Activated CD8-positive, alpha-beta memory T cell treated with anti-CD3 and anti-CD28 coated beads, Interleukin-2, amount 10 ng/mL, durations not matched to agents 7 days and 5 days (primary cell): ENCODE measurements at regions not wholly inside any gene's neighbourhood (a gene's known extent, or its start where the extent isn't known, plus 50 kb on each side); places are given as distances from the start of the nearest gene placed in this dataset.

Experiments
- ATAC-seq: fragments of 150-1000 bp; cut with Tn5 transposase; one replicate; pipeline ENCODE4 v1.10.0; 2021; ENCODE audit warnings: moderate library complexity
- CTCF ChIA-PET: fragments of 350-600 bp; sonication (Branson Sonifier 250); formaldehyde crosslinking; loops from one replicate; lab custom pipeline; 2021; ENCODE audit warnings: antibody characterized with exemption; lab: Charles Lee
- DNase-seq: peaks from one replicate; pipeline ENCODE4 v3.0.0-alpha.2; 2020
- H3K27ac Mint-ChIP-seq: one replicate; pipeline ENCODE4 v1.8.0; 2021; ENCODE audit warnings: mild to moderate bottlenecking, mixed read lengths
- H3K27me3 Mint-ChIP-seq: one replicate; pipeline ENCODE4 v1.8.0; 2021; ENCODE audit warnings: mixed read lengths
- H3K36me3 Mint-ChIP-seq: one replicate; pipeline ENCODE4 v1.8.0; 2021; ENCODE audit warnings: mild to moderate bottlenecking, mixed read lengths
- H3K4me1 Mint-ChIP-seq: one replicate; pipeline ENCODE4 v1.8.0; 2021; ENCODE audit warnings: mixed read lengths
- H3K4me3 Mint-ChIP-seq: one replicate; pipeline ENCODE4 v1.8.0; 2021; ENCODE audit warnings: mild to moderate bottlenecking, moderate library complexity, mixed read lengths
- H3K9me3 Mint-ChIP-seq: one replicate; pipeline ENCODE4 v1.8.0; 2022; ENCODE audit warnings: low read depth, mixed read lengths

- H3K27ac Mint-ChIP-seq, result no peak overlapping the region
- H3K9me3 Mint-ChIP-seq, result no peaks in the 10 kb centered on the region
- ATAC-seq (no peak), DNase-seq (no peak)
- H3K4me1 Mint-ChIP-seq, result no peaks in the 10 kb centered on the region
- CTCF ChIA-PET, result no interaction called here
- H3K4me3 Mint-ChIP-seq, result no peak overlapping the region
- H3K27me3 Mint-ChIP-seq, result no peaks in the 10 kb centered on the region
- H3K36me3 Mint-ChIP-seq, result no peaks in the 10 kb centered on the region
Observed at GRCh38 chr2:65870826-65871225, 438.4 kb upstream of the SPRED2 start.

- no peak for ATAC-seq
Observed at GRCh38 chr2:65869296-65869695, 436.9 kb upstream of the SPRED2 start.

GRCh38 chr2:65868177-65868576, 435.8 kb upstream of the SPRED2 start:
- no peak for ATAC-seq
- CTCF ChIA-PET, result no interaction called here
- Mint-ChIP-seq H3K9me3 (no peaks in the 10 kb centered on the region), H3K4me1 (no peaks in the 10 kb centered on the region), H3K27me3 (no peaks in the 10 kb centered on the region), H3K36me3 (no peaks in the 10 kb centered on the region), H3K27ac (no peak overlapping the region), H3K4me3 (no peak overlapping the region)
- DNase-seq, result no peak

More at GRCh38 chr2:65869296-65869695, 436.9 kb upstream of the SPRED2 start:
- CTCF ChIA-PET, result no interaction called here
- Mint-ChIP-seq H3K27me3 (no peaks in the 10 kb centered on the region), H3K27ac (no peak overlapping the region), H3K4me1 (no peaks in the 10 kb centered on the region), H3K36me3 (no peaks in the 10 kb centered on the region), H3K4me3 (no peak overlapping the region), H3K9me3 (no peaks in the 10 kb centered on the region)
- no peak for DNase-seq

GRCh38 chr2:65867446-65867845, 435.0 kb upstream of the SPRED2 start:
- no peak for DNase-seq
- CTCF ChIA-PET, result no interaction called here
- Mint-ChIP-seq H3K4me1 (no peaks in the 10 kb centered on the region), H3K4me3 (no peak overlapping the region), H3K9me3 (no peaks in the 10 kb centered on the region), H3K36me3 (no peaks in the 10 kb centered on the region), H3K27ac (no peak overlapping the region), H3K27me3 (no peaks in the 10 kb centered on the region)
- no peak for ATAC-seq

GRCh38 chr2:65866148-65866547, 433.7 kb upstream of the SPRED2 start:
- H3K36me3 Mint-ChIP-seq, result no peaks in the 10 kb centered on the region
- CTCF ChIA-PET, result no interaction called here
- no peaks in the 10 kb centered on the region for H3K9me3 Mint-ChIP-seq
- no peak for DNase-seq
- H3K4me3 Mint-ChIP-seq, result no peak overlapping the region
- H3K27ac Mint-ChIP-seq, result no peak overlapping the region
- no peak for ATAC-seq
- no peaks in the 10 kb centered on the region for H3K4me1 Mint-ChIP-seq
- no peaks in the 10 kb centered on the region for H3K27me3 Mint-ChIP-seq

GRCh38 chr2:65864619-65865018, 432.2 kb upstream of the SPRED2 start:
- ATAC-seq (no peak), DNase-seq (no peak)
- no peaks in the 10 kb centered on the region for H3K4me1 Mint-ChIP-seq
- CTCF ChIA-PET, result no interaction called here
- no peaks in the 10 kb centered on the region for H3K27me3 Mint-ChIP-seq
- no peak overlapping the region for H3K27ac Mint-ChIP-seq
- no peak overlapping the region for H3K4me3 Mint-ChIP-seq
- H3K9me3 Mint-ChIP-seq, result no peaks in the 10 kb centered on the region
- H3K36me3 Mint-ChIP-seq, result no peaks in the 10 kb centered on the region

- CTCF ChIA-PET, result no interaction called here
- H3K27me3 Mint-ChIP-seq, result no peaks in the 10 kb centered on the region
- H3K4me3 Mint-ChIP-seq, result no peak overlapping the region
- H3K36me3 Mint-ChIP-seq, result no peaks in the 10 kb centered on the region
- DNase-seq (no peak), ATAC-seq (no peak)
- no peaks in the 10 kb centered on the region for H3K9me3 Mint-ChIP-seq
- no peaks in the 10 kb centered on the region for H3K4me1 Mint-ChIP-seq
- no peak overlapping the region for H3K27ac Mint-ChIP-seq
Observed at GRCh38 chr2:65863713-65864112, 431.3 kb upstream of the SPRED2 start.

- no peaks in the 10 kb centered on the region for H3K36me3 Mint-ChIP-seq
- ATAC-seq (no peak), DNase-seq (no peak)
- H3K4me1 Mint-ChIP-seq, result no peaks in the 10 kb centered on the region
- CTCF ChIA-PET, result no interaction called here
- no peak overlapping the region for H3K4me3 Mint-ChIP-seq
- no peaks in the 10 kb centered on the region for H3K27me3 Mint-ChIP-seq
- no peak overlapping the region for H3K27ac Mint-ChIP-seq
- no peaks in the 10 kb centered on the region for H3K9me3 Mint-ChIP-seq
Observed at GRCh38 chr2:65856928-65857327, 424.5 kb upstream of the SPRED2 start.

GRCh38 chr2:65856423-65856822, 424.0 kb upstream of the SPRED2 start:
- DNase-seq (no peak), ATAC-seq (no peak)
- Mint-ChIP-seq H3K9me3 (no peaks in the 10 kb centered on the region), H3K4me1 (no peaks in the 10 kb centered on the region), H3K27me3 (no peaks in the 10 kb centered on the region), H3K36me3 (no peaks in the 10 kb centered on the region), H3K4me3 (no peak overlapping the region), H3K27ac (no peak overlapping the region)
- CTCF ChIA-PET, result no interaction called here

GRCh38 chr2:65850695-65851094, 418.3 kb upstream of the SPRED2 start:
- no peaks in the 10 kb centered on the region for H3K27me3 Mint-ChIP-seq
- no peak overlapping the region for H3K27ac Mint-ChIP-seq
- no peaks in the 10 kb centered on the region for H3K4me1 Mint-ChIP-seq
- CTCF ChIA-PET, result no interaction called here
- no peaks in the 10 kb centered on the region for H3K36me3 Mint-ChIP-seq
- ATAC-seq (no peak), DNase-seq (no peak)
- no peak overlapping the region for H3K4me3 Mint-ChIP-seq
- no peaks in the 10 kb centered on the region for H3K9me3 Mint-ChIP-seq

GRCh38 chr2:65846989-65847678, 414.7 kb upstream of the SPRED2 start:
- no peak overlapping the region for H3K4me3 Mint-ChIP-seq
- no peaks in the 10 kb centered on the region for H3K36me3 Mint-ChIP-seq
- no peaks in the 10 kb centered on the region for H3K27me3 Mint-ChIP-seq
- DNase-seq (no peak), ATAC-seq (no peak)
- no peak overlapping the region for H3K27ac Mint-ChIP-seq
- peaks cover 2% of the 10 kb centered on the region for H3K9me3 Mint-ChIP-seq
- H3K4me1 Mint-ChIP-seq, result no peaks in the 10 kb centered on the region
- CTCF ChIA-PET, result no interaction called here

GRCh38 chr2:65845442-65846182, 413.2 kb upstream of the SPRED2 start:
- Mint-ChIP-seq H3K4me3 (no peak overlapping the region), H3K4me1 (no peaks in the 10 kb centered on the region), H3K27me3 (no peaks in the 10 kb centered on the region), H3K36me3 (no peaks in the 10 kb centered on the region), H3K9me3 (peaks cover 5% of the 10 kb centered on the region), H3K27ac (no peak overlapping the region)
- DNase-seq (no peak), ATAC-seq (no peak)
- CTCF ChIA-PET, result no interaction called here

GRCh38 chr2:65842104-65842503, 409.7 kb upstream of the SPRED2 start:
- H3K9me3 Mint-ChIP-seq, result peaks cover 5% of the 10 kb centered on the region
- ATAC-seq (no peak), DNase-seq (no peak)
- no peak overlapping the region for H3K27ac Mint-ChIP-seq
- H3K4me3 Mint-ChIP-seq, result no peak overlapping the region
- no peaks in the 10 kb centered on the region for H3K27me3 Mint-ChIP-seq
- no peaks in the 10 kb centered on the region for H3K4me1 Mint-ChIP-seq
- H3K36me3 Mint-ChIP-seq, result no peaks in the 10 kb centered on the region
- CTCF ChIA-PET, result no interaction called here

GRCh38 chr2:65835975-65836549, 403.7 kb upstream of the SPRED2 start:
- Mint-ChIP-seq H3K36me3 (no peaks in the 10 kb centered on the region), H3K4me3 (no peak overlapping the region), H3K27ac (no peak overlapping the region), H3K27me3 (no peaks in the 10 kb centered on the region), H3K4me1 (no peaks in the 10 kb centered on the region), H3K9me3 (peaks cover 3% of the 10 kb centered on the region)
- DNase-seq, result no peak
- ATAC-seq, result no peak
- CTCF ChIA-PET, result no interaction called here
